ENCODE measurements at regions not wholly inside any gene's neighbourhood (a gene's known extent, or its start where the extent isn't known, plus 50 kb on each side); places are given as distances from the start of the nearest gene placed in this dataset.
"Not testable (repeated sequence)": the region's sequence is repeated elsewhere in the genome, so short reads cannot be mapped to it uniquely, and the experiment has no call there.

- DNase-seq = not testable (repeated sequence)
These were observed 270.4 kb upstream of the PLCXD1 start for GRCh38 chrX:10469-11458.

- not testable (repeated sequence) for DNase-seq
These were observed 267.2 kb upstream of the PLCXD1 start for GRCh38 chrX:13821-14443.

- not testable (repeated sequence) for DNase-seq
These were observed 266.7 kb upstream of the PLCXD1 start for GRCh38 chrX:14452-14851.

GRCh38 chrX:18768-19454 is 262.3 kb upstream of the PLCXD1 start:
- DNase-seq = not testable (repeated sequence)

DNA sequence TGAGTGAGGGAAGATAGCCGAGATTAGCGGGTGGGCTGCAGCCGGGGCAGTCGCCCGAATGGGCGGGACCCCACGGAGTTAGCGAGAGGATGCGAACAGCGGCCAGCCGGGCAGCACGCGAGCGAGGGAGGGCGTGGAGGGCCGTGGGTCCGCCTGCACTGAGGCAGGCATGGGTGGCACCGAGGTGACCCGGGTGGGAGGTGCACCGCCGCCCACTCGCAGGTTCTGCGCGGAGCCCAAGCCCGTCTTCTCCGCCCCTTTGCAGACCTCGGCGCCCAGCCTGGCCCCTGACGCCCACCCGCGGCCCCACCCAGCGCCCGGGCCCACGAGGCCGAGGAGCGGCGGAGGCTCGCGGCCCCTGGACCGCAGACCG is 261.7 kb upstream of the PLCXD1 start:
- not testable (repeated sequence) for DNase-seq

DNA sequence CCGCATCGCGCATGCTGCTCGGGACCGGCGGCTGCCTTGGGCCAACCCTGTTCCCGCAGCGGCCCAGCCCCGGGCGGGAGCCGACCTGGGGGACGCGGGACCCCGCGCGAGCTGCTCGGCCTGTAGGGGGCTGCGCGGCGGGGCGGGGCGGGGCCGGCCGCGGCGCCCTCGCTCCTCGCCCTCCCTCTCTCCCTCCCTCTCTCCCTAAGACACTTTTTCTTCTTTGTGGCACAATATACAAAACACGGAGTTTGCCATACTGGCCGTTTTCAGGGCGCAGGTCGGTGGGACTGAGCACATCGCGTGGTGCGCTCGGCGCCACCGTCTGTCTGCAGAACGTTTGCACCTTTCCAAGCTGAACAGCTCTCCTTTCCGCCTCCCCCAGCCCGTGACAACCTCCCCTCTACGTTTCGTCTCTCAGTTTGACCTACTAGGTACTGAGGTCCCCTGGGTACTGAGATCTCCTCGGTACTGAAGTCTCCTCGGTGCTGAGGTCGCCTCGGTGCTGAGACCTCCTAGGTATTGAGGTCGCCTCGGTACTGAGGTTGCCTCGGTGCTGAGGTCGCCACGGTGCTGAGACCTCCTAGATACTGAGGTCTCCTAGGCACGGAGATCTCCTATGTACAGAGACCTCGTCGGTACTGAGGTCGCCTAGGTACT is 261.1 kb upstream of the PLCXD1 start:
- peak; percentile 1 for DNase-seq

DNA sequence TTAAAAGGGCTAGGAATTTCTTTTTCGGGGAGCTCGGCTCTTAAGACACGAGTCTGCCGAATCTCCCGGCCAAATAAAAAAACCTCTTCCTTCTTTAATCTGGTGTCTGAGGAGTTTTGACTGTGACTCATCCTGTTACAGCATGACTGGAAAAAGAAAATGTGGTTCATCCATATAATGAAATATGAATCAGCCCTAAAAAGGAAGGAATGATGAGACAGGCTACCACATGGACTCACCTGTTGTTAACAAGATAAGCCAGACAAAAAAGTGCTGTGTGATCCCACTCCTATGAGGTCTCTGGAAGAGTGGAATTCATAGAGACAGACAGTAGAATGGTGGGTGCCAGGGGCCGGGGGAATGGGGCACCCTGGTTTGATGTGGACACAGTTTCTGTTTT is 257.0 kb upstream of the PLCXD1 start:
- not testable (repeated sequence) for DNase-seq
